GM12875 (cell line): ENCODE measurements at regions not wholly inside any gene's neighbourhood (a gene's known extent, or its start where the extent isn't known, plus 50 kb on each side); places are given as distances from the start of the nearest gene placed in this dataset.

Source experiments
- H3K4me3 ChIP-seq: one replicate; pipeline ENCODE4 v1.5.1; 2011; ENCODE audit warnings: low read depth, low read length, control low read depth
- TF ChIP-seq, protein P1 (sequence below): IDR thresholded peaks from 2 replicates; pipeline ENCODE4 v1.5.1; 2011; ENCODE audit warnings: low read depth, mild to moderate bottlenecking, control low read depth, inconsistent platforms, low read length, moderate library complexity, borderline replicate concordance; ENCODE audit not compliant: insufficient read depth

DNA sequence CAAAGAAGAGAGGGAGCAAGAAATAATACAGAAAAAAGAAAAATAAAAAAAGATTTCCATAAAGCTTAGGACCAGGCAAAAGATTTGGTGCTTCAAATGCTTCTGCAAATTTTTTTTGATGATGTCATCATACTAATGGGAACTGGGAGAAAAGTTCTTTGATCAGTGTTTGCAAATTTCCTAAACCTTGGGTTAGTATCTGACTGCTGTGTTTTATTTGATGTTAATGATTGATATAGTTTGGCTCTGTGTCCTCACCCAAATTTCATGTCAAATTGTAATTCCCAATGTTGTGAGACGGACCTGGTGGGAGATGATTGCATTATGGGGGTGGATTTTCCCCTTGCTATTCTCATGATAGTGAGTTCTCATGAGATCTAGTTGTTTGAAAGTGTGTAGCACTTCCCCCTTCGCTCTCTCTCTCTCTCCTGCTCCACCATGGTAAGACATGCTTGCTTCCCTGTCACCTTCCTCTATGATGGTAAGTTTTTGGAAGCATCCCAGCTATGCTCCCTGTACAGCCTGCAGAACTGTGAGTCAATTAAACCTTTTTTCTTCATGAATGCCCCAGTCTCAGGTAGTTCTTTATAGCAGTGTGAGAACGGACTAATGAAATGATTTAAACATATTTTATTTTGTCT, 72.6 kb downstream of the TMEM100 start:
- TF ChIP-seq, protein P1, sequence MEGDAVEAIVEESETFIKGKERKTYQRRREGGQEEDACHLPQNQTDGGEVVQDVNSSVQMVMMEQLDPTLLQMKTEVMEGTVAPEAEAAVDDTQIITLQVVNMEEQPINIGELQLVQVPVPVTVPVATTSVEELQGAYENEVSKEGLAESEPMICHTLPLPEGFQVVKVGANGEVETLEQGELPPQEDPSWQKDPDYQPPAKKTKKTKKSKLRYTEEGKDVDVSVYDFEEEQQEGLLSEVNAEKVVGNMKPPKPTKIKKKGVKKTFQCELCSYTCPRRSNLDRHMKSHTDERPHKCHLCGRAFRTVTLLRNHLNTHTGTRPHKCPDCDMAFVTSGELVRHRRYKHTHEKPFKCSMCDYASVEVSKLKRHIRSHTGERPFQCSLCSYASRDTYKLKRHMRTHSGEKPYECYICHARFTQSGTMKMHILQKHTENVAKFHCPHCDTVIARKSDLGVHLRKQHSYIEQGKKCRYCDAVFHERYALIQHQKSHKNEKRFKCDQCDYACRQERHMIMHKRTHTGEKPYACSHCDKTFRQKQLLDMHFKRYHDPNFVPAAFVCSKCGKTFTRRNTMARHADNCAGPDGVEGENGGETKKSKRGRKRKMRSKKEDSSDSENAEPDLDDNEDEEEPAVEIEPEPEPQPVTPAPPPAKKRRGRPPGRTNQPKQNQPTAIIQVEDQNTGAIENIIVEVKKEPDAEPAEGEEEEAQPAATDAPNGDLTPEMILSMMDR = no peak
- H3K4me3 ChIP-seq = no peak overlapping the region

- TF ChIP-seq, protein P1 = no peak
- H3K4me3 ChIP-seq = no peak overlapping the region
Measured at GRCh38 chr17:55648086-55648485, 74.6 kb downstream of the TMEM100 start.

DNA sequence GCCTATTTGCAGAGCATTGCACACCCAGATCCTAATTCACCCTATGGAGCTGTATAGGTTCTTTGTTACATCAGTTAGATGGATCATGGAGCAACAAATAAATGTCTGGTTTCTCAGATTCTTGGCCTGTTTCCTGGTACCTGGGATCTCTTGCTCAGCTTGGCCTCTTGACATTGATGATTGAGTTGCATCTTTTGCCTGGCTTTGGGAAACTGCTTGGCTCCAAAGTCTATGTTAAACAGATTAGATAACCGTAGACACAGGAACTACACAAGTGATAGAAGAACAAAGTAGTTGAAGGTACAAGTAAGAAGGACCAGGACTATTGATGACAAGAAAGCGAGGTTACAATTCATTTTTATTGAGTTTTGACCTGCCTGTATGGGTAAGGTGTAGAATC, 77.3 kb downstream of the TMEM100 start:
- TF ChIP-seq, protein P1 = no peak
- no peak overlapping the region for H3K4me3 ChIP-seq

DNA sequence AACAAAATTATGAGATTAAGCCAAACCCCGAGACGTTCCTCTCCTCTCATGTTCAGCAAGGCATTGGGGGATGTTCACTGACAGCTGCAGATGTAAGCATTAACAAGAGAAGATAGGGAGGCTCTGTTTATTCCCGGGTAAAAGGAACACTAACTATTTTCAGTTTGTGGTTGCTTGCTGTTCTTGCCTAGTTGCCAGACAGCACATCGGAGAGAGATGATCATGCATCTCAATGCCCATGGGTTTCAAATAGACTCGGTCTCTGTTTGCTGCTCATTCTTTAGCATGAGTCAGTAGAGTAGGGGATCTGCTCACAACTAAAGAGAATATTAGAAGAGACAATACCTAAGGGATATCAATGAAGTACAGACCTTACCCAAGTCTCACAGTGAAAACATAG, 78.3 kb downstream of the TMEM100 start:
- no peak overlapping the region for H3K4me3 ChIP-seq
- TF ChIP-seq, protein P1 = no peak

DNA sequence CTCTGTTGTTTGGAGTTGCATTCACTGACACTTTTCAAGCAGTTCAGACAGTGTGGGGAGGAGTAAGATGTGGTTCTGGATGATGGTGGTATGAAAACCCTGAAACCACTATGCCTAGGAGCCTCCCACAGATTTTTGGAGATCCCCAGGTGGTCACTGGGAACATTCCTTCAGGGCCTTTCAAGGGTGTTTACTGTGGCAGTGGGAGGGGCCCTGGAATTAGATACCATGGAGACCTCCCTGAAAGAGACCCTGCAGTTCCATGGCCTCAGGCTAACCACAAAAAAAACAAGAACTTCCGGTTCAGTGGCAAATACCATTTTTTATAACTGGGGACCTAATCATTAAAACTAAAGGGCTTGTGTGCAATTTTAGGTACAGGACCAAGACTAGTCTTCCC, 79.9 kb downstream of the TMEM100 start:
- no peak overlapping the region for H3K4me3 ChIP-seq
- TF ChIP-seq, protein P1 = no peak

GRCh38 chr17:55641676-55642081, 81.0 kb downstream of the TMEM100 start:
- TF ChIP-seq, protein P1 = peak; percentile 70
- H3K4me3 ChIP-seq = no peak overlapping the region

DNA sequence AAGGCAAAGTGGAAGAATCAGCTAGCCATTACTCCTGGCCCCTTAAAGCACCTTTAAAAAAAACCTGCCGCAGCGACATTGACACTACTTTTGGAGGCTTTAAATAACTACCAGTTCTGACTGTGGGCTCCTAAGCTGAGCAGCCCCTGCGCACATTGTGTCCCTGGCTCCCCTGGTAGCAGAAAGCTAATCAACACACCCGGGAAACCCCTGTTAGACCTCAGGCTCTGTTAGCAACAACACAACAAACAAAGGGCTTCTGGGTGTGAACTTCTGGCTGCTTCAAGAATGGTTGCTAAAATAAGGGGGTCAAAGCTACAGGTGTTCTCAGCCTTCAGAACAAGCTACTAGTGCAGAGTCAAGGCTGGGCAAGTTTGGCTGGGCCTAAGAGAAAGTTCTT, 83.6 kb downstream of the TMEM100 start:
- no peak overlapping the region for H3K4me3 ChIP-seq
- TF ChIP-seq, protein P1 = no peak
